H9 (cell line): ENCODE measurements at regions not wholly inside any gene's neighbourhood (a gene's known extent, or its start where the extent isn't known, plus 50 kb on each side); places are given as distances from the start of the nearest gene placed in this dataset.

Source experiments
- DNase-seq: peaks from one replicate; pipeline ENCODE4 v3.0.0-alpha.2; 2017
- H2AFZ ChIP-seq: one replicate; pipeline ENCODE4 v1.6.1; 2013; ENCODE audit warnings: mild to moderate bottlenecking, low read length, control low read depth, moderate library complexity
- H2AK5ac ChIP-seq: 2 replicates; pipeline ENCODE4 v1.6.1; 2013; ENCODE audit warnings: low read length, control low read depth, mixed read lengths; ENCODE audit not compliant: insufficient read length
- H2BK120ac ChIP-seq: one replicate; pipeline ENCODE4 v1.6.1; 2013; ENCODE audit warnings: low read depth, mild to moderate bottlenecking, low read length, control low read depth, inconsistent platforms; ENCODE audit not compliant: poor library complexity, severe bottlenecking
- H2BK12ac ChIP-seq: 2 replicates; pipeline ENCODE4 v1.6.1; 2013; ENCODE audit warnings: low read length, control low read depth, mixed read lengths, low read depth; ENCODE audit not compliant: insufficient read length
- H2BK15ac ChIP-seq: 2 replicates; pipeline ENCODE4 v1.6.1; 2013; ENCODE audit warnings: low read depth, low read length, control low read depth
- H2BK20ac ChIP-seq: one replicate; pipeline ENCODE4 v1.6.1; 2013; ENCODE audit warnings: low read depth, mild to moderate bottlenecking, low read length, control low read depth, inconsistent platforms; ENCODE audit not compliant: poor library complexity, severe bottlenecking
- H2BK5ac ChIP-seq: 2 replicates; pipeline ENCODE4 v1.6.1; 2013; ENCODE audit warnings: low read length, control low read depth, mixed read lengths; ENCODE audit not compliant: insufficient read length
- H3K14ac ChIP-seq: 2 replicates; pipeline ENCODE4 v1.6.1; 2013; ENCODE audit warnings: low read length, control low read depth; ENCODE audit not compliant: insufficient read depth
- H3K18ac ChIP-seq: 2 replicates; pipeline ENCODE4 v1.6.1; 2013; ENCODE audit warnings: low read depth, mild to moderate bottlenecking, mixed read lengths, low read length, control low read depth; ENCODE audit not compliant: insufficient read length
- H3K23ac ChIP-seq: 2 replicates; pipeline ENCODE4 v1.6.1; 2013; ENCODE audit warnings: low read length, control low read depth, mixed read lengths, low read depth; ENCODE audit not compliant: insufficient read length
- H3K23me2 ChIP-seq: 2 replicates; pipeline ENCODE4 v1.6.1; 2013; ENCODE audit warnings: low read depth, mild to moderate bottlenecking, mixed read lengths, low read length, control low read depth; ENCODE audit not compliant: insufficient read length, poor library complexity, severe bottlenecking
- H3K27ac ChIP-seq: 2 replicates; pipeline ENCODE4 v1.5.1; 2013; ENCODE audit warnings: low read length, control low read depth, mixed read lengths, low read depth; ENCODE audit not compliant: insufficient read length
- H3K27me3 ChIP-seq: 2 replicates; pipeline ENCODE4 v1.6.1; 2013; ENCODE audit warnings: low read length, control low read depth, inconsistent platforms; ENCODE audit not compliant: insufficient read depth
- H3K4ac ChIP-seq: 2 replicates; pipeline ENCODE4 v1.6.1; 2013; ENCODE audit warnings: low read depth, mild to moderate bottlenecking, control low read depth, inconsistent platforms, low read length, moderate library complexity
- H3K4me1 ChIP-seq: 2 replicates; pipeline ENCODE4 v1.6.1; 2013; ENCODE audit warnings: low read length, control low read depth, inconsistent platforms; ENCODE audit not compliant: insufficient read depth
- H3K4me2 ChIP-seq: 2 replicates; pipeline ENCODE4 v1.6.1; 2013; ENCODE audit warnings: low read length, control low read depth, mixed read lengths; ENCODE audit not compliant: insufficient read length, insufficient read depth
- H3K56ac ChIP-seq: 2 replicates; pipeline ENCODE4 v1.6.1; 2013; ENCODE audit warnings: low read depth, mild to moderate bottlenecking, mixed read lengths, low read length, control low read depth; ENCODE audit not compliant: insufficient read length
- H3K79me1 ChIP-seq: 2 replicates; pipeline ENCODE4 v1.6.1; 2013; ENCODE audit warnings: low read depth, mild to moderate bottlenecking, moderate library complexity, low read length, control low read depth, inconsistent platforms; ENCODE audit not compliant: insufficient read depth, poor library complexity, severe bottlenecking
- H3K79me2 ChIP-seq: 2 replicates; pipeline ENCODE4 v1.6.1; 2013; ENCODE audit warnings: low read length, control low read depth, inconsistent platforms; ENCODE audit not compliant: insufficient read depth
- H3K9ac ChIP-seq: 2 replicates; pipeline ENCODE4 v1.6.1; 2013; ENCODE audit warnings: low read length, control low read depth, mixed read lengths; ENCODE audit not compliant: insufficient read length; ENCODE audit errors: extremely low read depth
- H3K9me3 ChIP-seq: one replicate; pipeline ENCODE4 v1.6.1; 2013; ENCODE audit warnings: low read depth, low read length, inconsistent platforms; ENCODE audit not compliant: control insufficient read depth
- H3T11ph ChIP-seq: one replicate; pipeline ENCODE4 v1.6.1; 2013; ENCODE audit warnings: mild to moderate bottlenecking, low read length, control low read depth, inconsistent platforms
- H4K20me1 ChIP-seq: one replicate; pipeline ENCODE4 v1.6.1; 2013; ENCODE audit not compliant: control insufficient read depth, insufficient read length, insufficient read depth
- H4K5ac ChIP-seq: 2 replicates; pipeline ENCODE4 v1.6.1; 2013; ENCODE audit warnings: low read depth, mild to moderate bottlenecking, mixed read lengths, low read length, control low read depth; ENCODE audit not compliant: insufficient read length
- H4K8ac ChIP-seq: replicated peaks from 2 replicates; pipeline ENCODE4 v1.6.1; 2013; ENCODE audit warnings: low read length, control low read depth, mixed read lengths, low read depth; ENCODE audit not compliant: insufficient read length
- H4K91ac ChIP-seq: 2 replicates; pipeline ENCODE4 v1.6.1; 2013; ENCODE audit warnings: low read depth, mild to moderate bottlenecking, moderate library complexity, mixed read lengths, low read length, control low read depth; ENCODE audit not compliant: insufficient read length
- H3K27ac Mint-ChIP-seq, 3 experiments: 2 replicates in 2 of 3; 3 replicates in 1 of 3; pipeline ENCODE4 v1.8.0; 2020 to 2021; ENCODE audit warnings: mixed read lengths in 3 of 3, mild to moderate bottlenecking in 1 of 3, moderate library complexity in 1 of 3
- H3K27me3 Mint-ChIP-seq: 2 replicates; pipeline ENCODE4 v1.8.0; 2021; ENCODE audit warnings: low read depth, mild to moderate bottlenecking, moderate library complexity, mixed read lengths
- H3K36me3 Mint-ChIP-seq, 3 experiments: 2 replicates in 2 of 3; 3 replicates in 1 of 3; pipeline ENCODE4 v1.8.0; 2020 to 2021; ENCODE audit warnings: low read depth in 3 of 3, mixed read lengths in 3 of 3; ENCODE audit not compliant: insufficient read depth in 1 of 3
- H3K4me1 Mint-ChIP-seq, 2 experiments: 2 replicates each; pipeline ENCODE4 v1.8.0; 2020; ENCODE audit warnings: mixed read lengths in 2 of 2
- H3K4me3 Mint-ChIP-seq, 2 experiments: 2 replicates in 1 of 2; 3 replicates in 1 of 2; pipeline ENCODE4 v1.8.0; 2020 to 2021; ENCODE audit warnings: mild to moderate bottlenecking in 2 of 2, mixed read lengths in 2 of 2, moderate library complexity in 1 of 2
- H3K9me3 Mint-ChIP-seq, 2 experiments: 2 replicates in 1 of 2; 3 replicates in 1 of 2; pipeline ENCODE4 v1.8.0; 2020; ENCODE audit warnings: mild to moderate bottlenecking in 2 of 2, mixed read lengths in 2 of 2, moderate library complexity in 1 of 2
- WGBS: extraction: QIAGEN DNeasy Blood & Tissue Kit; methylation state at CpG from one replicate; pipeline ENCODE4 v1.1.7; 2013; ENCODE audit warnings: missing lambda C conversion rate, low lambda C conversion rate, mixed read lengths; ENCODE audit not compliant: insufficient read length; ENCODE audit errors: extremely low coverage; 5-methylcytosine and 5-hydroxymethylcytosine counted together
- TF ChIP-seq, protein P1 (sequence below): fragments of 200-600 bp; sonication (generic); conservative IDR thresholded peaks from 3 replicates; pipeline ENCODE4 v1.8.0; 2021; ENCODE audit warnings: antibody characterized with exemption, mild to moderate bottlenecking

DNA sequence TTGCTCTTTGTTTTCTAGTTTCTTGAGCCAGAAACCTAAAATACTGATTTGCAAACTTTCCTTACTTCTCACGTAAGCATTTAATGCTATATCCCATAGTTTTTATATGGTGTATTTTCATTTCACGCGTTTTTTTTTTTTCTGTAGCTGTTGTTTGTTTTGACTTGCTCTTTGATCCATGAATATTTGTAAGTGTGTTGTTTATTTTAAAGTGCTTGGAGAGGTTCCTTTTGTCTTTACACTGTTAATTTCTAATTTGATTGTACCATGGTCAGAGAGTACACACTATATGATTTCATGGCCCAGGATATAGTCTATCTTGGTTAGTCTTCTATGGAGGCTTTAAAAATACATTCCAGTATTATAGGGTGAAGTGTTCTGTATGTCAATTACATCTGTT, 84.8 kb upstream of the RNF217 start:
- Histone ChIP-seq H3K27me3 (no peaks in the 10 kb centered on the region), H4K91ac (no peak overlapping the region), H3K4me1 (no peaks in the 10 kb centered on the region), H4K20me1 (no peaks in the 10 kb centered on the region), H2AK5ac (no peak overlapping the region), H3K18ac (no peak overlapping the region), H2BK120ac (no peak overlapping the region), H3K4ac (no peak overlapping the region), H3K14ac (no peak overlapping the region), H2AFZ (no peak overlapping the region), H3K4me2 (no peak overlapping the region), H3K79me1 (no peaks in the 10 kb centered on the region), H3K79me2 (no peaks in the 10 kb centered on the region), H3T11ph (no peak overlapping the region), H3K9me3 (no peaks in the 10 kb centered on the region), H3K56ac (no peak overlapping the region), H2BK5ac (no peak overlapping the region), H4K8ac (no peak overlapping the region), H2BK20ac (no peak overlapping the region), H3K27ac (no peak overlapping the region), H4K5ac (no peak overlapping the region), H3K23me2 (no peaks in the 10 kb centered on the region), H2BK12ac (no peak overlapping the region), H3K9ac (no peak overlapping the region), H2BK15ac (no peak overlapping the region), H3K23ac (no peak overlapping the region)
- no peak overlapping the region for H3K27ac Mint-ChIP-seq
- no peaks in the 10 kb centered on the region for H3K27me3 Mint-ChIP-seq
- no peaks in the 10 kb centered on the region for H3K9me3 Mint-ChIP-seq
- H3K4me1 Mint-ChIP-seq: peaks cover 5 to 7% of the 10 kb centered on the region in 2 experiments
- no peak overlapping the region for H3K4me3 Mint-ChIP-seq
- no peak for DNase-seq
- no CpG with 5 or more reads among the region's 3 CpGs for WGBS
- TF ChIP-seq, protein P1, sequence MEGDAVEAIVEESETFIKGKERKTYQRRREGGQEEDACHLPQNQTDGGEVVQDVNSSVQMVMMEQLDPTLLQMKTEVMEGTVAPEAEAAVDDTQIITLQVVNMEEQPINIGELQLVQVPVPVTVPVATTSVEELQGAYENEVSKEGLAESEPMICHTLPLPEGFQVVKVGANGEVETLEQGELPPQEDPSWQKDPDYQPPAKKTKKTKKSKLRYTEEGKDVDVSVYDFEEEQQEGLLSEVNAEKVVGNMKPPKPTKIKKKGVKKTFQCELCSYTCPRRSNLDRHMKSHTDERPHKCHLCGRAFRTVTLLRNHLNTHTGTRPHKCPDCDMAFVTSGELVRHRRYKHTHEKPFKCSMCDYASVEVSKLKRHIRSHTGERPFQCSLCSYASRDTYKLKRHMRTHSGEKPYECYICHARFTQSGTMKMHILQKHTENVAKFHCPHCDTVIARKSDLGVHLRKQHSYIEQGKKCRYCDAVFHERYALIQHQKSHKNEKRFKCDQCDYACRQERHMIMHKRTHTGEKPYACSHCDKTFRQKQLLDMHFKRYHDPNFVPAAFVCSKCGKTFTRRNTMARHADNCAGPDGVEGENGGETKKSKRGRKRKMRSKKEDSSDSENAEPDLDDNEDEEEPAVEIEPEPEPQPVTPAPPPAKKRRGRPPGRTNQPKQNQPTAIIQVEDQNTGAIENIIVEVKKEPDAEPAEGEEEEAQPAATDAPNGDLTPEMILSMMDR: no peak
- H3K36me3 Mint-ChIP-seq: no peaks in the 10 kb centered on the region
